CD8-positive, alpha-beta memory T cell (primary cell): ENCODE measurements at regions not wholly inside any gene's neighbourhood (a gene's known extent, or its start where the extent isn't known, plus 50 kb on each side); places are given as distances from the start of the nearest gene placed in this dataset.
A peak's percentile ranks its signal among the peaks of the same experiment; 100 is the strongest.
"Not testable (repeated sequence)": the region's sequence is repeated elsewhere in the genome, so short reads cannot be mapped to it uniquely, and the experiment has no call there.

Experiments used
- CTCF ChIA-PET: fragments of 350-600 bp; sonication (Branson Sonifier 250); formaldehyde crosslinking; loops from one replicate; lab custom pipeline; 2021; ENCODE audit warnings: antibody characterized with exemption; lab: Charles Lee
- POLR2A ChIA-PET: fragments of 350-600 bp; sonication (Branson Sonifier 250); formaldehyde crosslinking; loops from one replicate; lab custom pipeline; 2021; ENCODE audit warnings: antibody characterized with exemption; lab: Charles Lee
- DNase-seq, 5 donors: peaks; one replicate each; pipeline versions ENCODE4 v3.0.0 to v3.0.0-alpha.2; 2020 to 2022; ENCODE audit warnings: mixed read lengths in 1 of 5
- H3K27ac ChIP-seq: one replicate; pipeline ENCODE4 v1.7.0; 2013; ENCODE audit warnings: low read depth, mild to moderate bottlenecking, low read length, moderate library complexity
- H3K27me3 ChIP-seq: 2 replicates; pipeline ENCODE4 v1.7.0; 2013; ENCODE audit warnings: low read length, mild to moderate bottlenecking; ENCODE audit not compliant: insufficient read depth, poor library complexity, severe bottlenecking
- H3K36me3 ChIP-seq: 2 replicates; pipeline ENCODE4 v1.7.0; 2013; ENCODE audit warnings: mild to moderate bottlenecking, low read length, moderate library complexity; ENCODE audit not compliant: insufficient read depth
- H3K4me1 ChIP-seq: 2 replicates; pipeline ENCODE4 v1.7.0; 2013; ENCODE audit warnings: mild to moderate bottlenecking, low read length, moderate library complexity; ENCODE audit not compliant: insufficient read depth
- H3K4me3 ChIP-seq: 2 replicates; pipeline ENCODE4 v1.7.0; 2013; ENCODE audit warnings: mild to moderate bottlenecking, low read length
- H3K9me3 ChIP-seq: 2 replicates; pipeline ENCODE4 v1.7.0; 2013; ENCODE audit warnings: mild to moderate bottlenecking, low read length
- H3K27ac Mint-ChIP-seq, 8 donors: one replicate each; pipeline ENCODE4 v1.8.0; 2020 to 2021; ENCODE audit warnings: mixed read lengths in 8 of 8, mild to moderate bottlenecking in 6 of 8, inconsistent platforms in 3 of 8, moderate library complexity in 3 of 8
- H3K27me3 Mint-ChIP-seq, 2 donors: one replicate each; pipeline ENCODE4 v1.8.0; 2020 to 2021; ENCODE audit warnings: mixed read lengths in 2 of 2, mild to moderate bottlenecking in 1 of 2, moderate library complexity in 1 of 2
- H3K36me3 Mint-ChIP-seq, 3 donors: one replicate each; pipeline ENCODE4 v1.8.0; 2020 to 2021; ENCODE audit warnings: mixed read lengths in 3 of 3, inconsistent platforms in 1 of 3, mild to moderate bottlenecking in 1 of 3
- H3K4me1 Mint-ChIP-seq, 3 donors: one replicate each; pipeline ENCODE4 v1.8.0; 2020 to 2021; ENCODE audit warnings: mixed read lengths in 3 of 3, inconsistent platforms in 1 of 3, mild to moderate bottlenecking in 1 of 3
- H3K4me3 Mint-ChIP-seq, 7 donors: one replicate each; pipeline ENCODE4 v1.8.0; 2020 to 2021; ENCODE audit warnings: mixed read lengths in 7 of 7, mild to moderate bottlenecking in 6 of 7, moderate library complexity in 4 of 7, inconsistent platforms in 2 of 7
- H3K9me3 Mint-ChIP-seq, 5 donors: one replicate each; pipeline ENCODE4 v1.8.0; 2020 to 2022; ENCODE audit warnings: mixed read lengths in 5 of 5, mild to moderate bottlenecking in 3 of 5, moderate library complexity in 2 of 5, inconsistent platforms in 1 of 5

GRCh38 chr14:105705512-105705861 lies 179.1 kb downstream of the TMEM121 start:
- H3K9me3 Mint-ChIP-seq, H3K4me3 Mint-ChIP-seq, H3K27me3 Mint-ChIP-seq, CTCF ChIA-PET, POLR2A ChIA-PET, H3K36me3 Mint-ChIP-seq, H3K9me3 ChIP-seq, H3K27me3 ChIP-seq, H3K4me3 ChIP-seq, H3K36me3 ChIP-seq, H3K27ac Mint-ChIP-seq, H3K27ac ChIP-seq, H3K4me1 ChIP-seq, H3K4me1 Mint-ChIP-seq: not testable (repeated sequence)
- DNase-seq, result peak in 1 of 5 donors; percentile 1

- H3K36me3 ChIP-seq, POLR2A ChIA-PET, H3K4me1 ChIP-seq: not testable (repeated sequence)
Measured at GRCh38 chr14:105705862-105706700, 179.7 kb downstream of the TMEM121 start.

GRCh38 chr14:105706701-105707019 lies 180.3 kb downstream of the TMEM121 start:
- CTCF ChIA-PET, result not testable (repeated sequence)

More at GRCh38 chr14:105705862-105706700, 179.7 kb downstream of the TMEM121 start:
- H3K27me3 ChIP-seq, H3K9me3 Mint-ChIP-seq, H3K4me3 Mint-ChIP-seq, H3K27ac Mint-ChIP-seq, H3K36me3 Mint-ChIP-seq, CTCF ChIA-PET, H3K9me3 ChIP-seq, H3K4me1 Mint-ChIP-seq, H3K27me3 Mint-ChIP-seq, H3K27ac ChIP-seq, H3K4me3 ChIP-seq: not testable (repeated sequence)
- peak in 1 of 5 donors; percentile 46 for DNase-seq

DNA sequence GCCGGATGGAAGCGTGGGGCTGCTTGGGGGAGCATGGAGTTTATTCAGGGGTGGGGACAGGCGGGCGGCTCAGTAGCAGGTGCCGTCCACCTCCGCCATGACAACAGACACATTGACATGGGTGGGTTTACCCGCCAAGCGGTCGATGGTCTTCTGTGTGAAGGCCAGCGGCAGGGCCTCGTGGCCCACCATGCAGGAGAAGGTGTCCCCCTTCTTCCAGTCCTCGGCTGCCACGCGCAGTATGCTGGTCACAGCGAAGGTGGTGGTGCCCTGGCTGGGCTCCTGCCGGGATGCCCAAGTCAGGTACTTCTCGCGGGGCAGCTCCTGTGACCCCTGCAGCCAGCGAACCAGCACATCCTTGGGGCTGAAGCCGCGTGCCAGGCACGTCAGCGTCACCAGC lies 180.7 kb downstream of the TMEM121 start:
- H3K4me1 Mint-ChIP-seq, H3K9me3 Mint-ChIP-seq, H3K4me3 ChIP-seq, H3K36me3 ChIP-seq, H3K36me3 Mint-ChIP-seq, H3K27ac Mint-ChIP-seq, H3K27me3 ChIP-seq, H3K9me3 ChIP-seq, H3K27me3 Mint-ChIP-seq, POLR2A ChIA-PET, H3K27ac ChIP-seq, CTCF ChIA-PET, H3K4me3 Mint-ChIP-seq, H3K4me1 ChIP-seq: not testable (repeated sequence)
- peak in 1 of 5 donors; percentile 47 for DNase-seq

More at GRCh38 chr14:105706701-105707019, 180.3 kb downstream of the TMEM121 start:
- H3K36me3 ChIP-seq, H3K4me1 Mint-ChIP-seq, H3K27me3 ChIP-seq, H3K27me3 Mint-ChIP-seq, POLR2A ChIA-PET, H3K27ac ChIP-seq, H3K36me3 Mint-ChIP-seq, H3K4me3 ChIP-seq, H3K4me1 ChIP-seq, H3K27ac Mint-ChIP-seq, H3K9me3 ChIP-seq, H3K4me3 Mint-ChIP-seq, H3K9me3 Mint-ChIP-seq: not testable (repeated sequence)
- peak in 1 of 5 donors; percentile 30 for DNase-seq

DNA sequence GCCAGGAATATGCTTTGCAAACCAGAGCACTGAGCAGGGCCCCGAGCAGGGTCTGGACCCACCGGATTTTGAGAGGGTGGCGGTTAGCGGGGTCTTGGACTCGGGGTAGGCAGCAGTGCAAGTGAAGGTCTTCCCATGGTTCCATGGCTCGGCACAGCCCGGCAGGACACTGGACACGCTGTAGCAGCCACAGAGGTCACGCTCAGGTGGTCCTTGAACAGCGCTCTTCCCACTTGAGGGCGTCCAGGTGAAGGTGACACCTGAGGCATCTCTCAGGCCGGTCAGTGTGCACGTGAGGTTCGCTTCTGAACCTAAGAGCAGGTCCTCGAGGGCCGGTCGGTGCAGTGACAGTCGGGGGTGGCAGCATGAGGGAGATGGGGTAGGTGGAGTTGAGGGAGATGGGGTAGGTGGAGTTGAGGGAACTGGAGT lies 181.4 kb downstream of the TMEM121 start:
- H3K27me3 ChIP-seq, H3K9me3 Mint-ChIP-seq, H3K36me3 ChIP-seq, H3K36me3 Mint-ChIP-seq, H3K4me1 Mint-ChIP-seq, POLR2A ChIA-PET, H3K4me3 Mint-ChIP-seq, H3K4me1 ChIP-seq, H3K9me3 ChIP-seq, H3K27me3 Mint-ChIP-seq, CTCF ChIA-PET, H3K4me3 ChIP-seq, H3K27ac ChIP-seq: not testable (repeated sequence)
- peak overlapping the region in 1 of 8 donors; percentile 68 for H3K27ac Mint-ChIP-seq
- peak in 1 of 5 donors; percentile 46 for DNase-seq

- H3K4me1 Mint-ChIP-seq, H3K9me3 Mint-ChIP-seq, H3K4me3 Mint-ChIP-seq, H3K9me3 ChIP-seq, H3K27me3 ChIP-seq, H3K27ac ChIP-seq, H3K36me3 ChIP-seq, H3K4me1 ChIP-seq, POLR2A ChIA-PET, H3K4me3 ChIP-seq, H3K27me3 Mint-ChIP-seq, CTCF ChIA-PET, H3K27ac Mint-ChIP-seq, H3K36me3 Mint-ChIP-seq: not testable (repeated sequence)
- DNase-seq, result peak in 1 of 5 donors; percentile 56
Measured at GRCh38 chr14:105708251-105709134, 182.1 kb downstream of the TMEM121 start.

DNA sequence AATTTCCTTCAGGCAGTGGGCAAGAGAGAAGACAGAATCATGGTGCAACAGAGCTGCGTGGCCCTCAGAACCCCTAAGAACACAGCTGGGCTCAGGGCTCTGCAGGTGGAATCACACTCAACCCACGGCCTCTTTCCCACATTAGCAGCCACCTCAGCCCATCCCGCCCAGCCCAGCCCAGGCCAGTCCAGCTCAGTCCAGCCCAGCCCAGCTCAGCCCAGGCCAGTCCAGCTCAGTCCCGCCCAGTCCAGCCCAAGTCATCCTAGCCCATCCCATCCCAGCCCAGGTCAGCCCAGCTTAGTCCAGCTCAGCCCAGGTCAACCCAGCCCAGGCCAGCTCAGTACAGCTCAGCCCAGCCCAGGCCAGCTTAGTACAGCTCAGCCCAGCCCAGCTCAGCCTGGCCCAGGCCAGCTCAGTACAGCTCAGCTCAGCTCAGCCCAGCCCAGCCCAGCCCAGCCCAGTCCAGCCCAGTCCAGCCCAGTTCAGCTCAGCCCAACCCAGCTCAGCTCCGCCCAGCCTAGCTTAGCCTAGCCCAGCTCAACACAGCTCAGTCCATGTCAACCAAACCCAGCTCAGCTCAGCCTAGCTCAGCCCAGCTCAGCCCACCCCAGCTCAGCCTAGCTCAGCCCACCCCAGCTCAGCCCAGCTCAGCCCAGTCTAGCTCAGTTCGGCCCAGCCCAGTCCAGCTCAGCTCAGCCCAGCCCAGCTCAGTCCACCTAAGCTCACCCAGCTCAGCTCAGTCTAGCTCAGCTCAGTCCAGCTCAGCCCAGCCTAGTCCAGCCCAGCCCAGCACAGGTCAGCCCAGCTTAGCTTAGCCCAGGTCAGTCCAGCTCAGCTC lies 183.1 kb downstream of the TMEM121 start:
- H3K4me3 Mint-ChIP-seq, result no peak overlapping the region
- Histone ChIP-seq H3K27ac (no peak overlapping the region), H3K4me3 (no peak overlapping the region), H3K27me3 (no peaks in the 10 kb centered on the region), H3K4me1 (no peaks in the 10 kb centered on the region), H3K9me3 (no peaks in the 10 kb centered on the region), H3K36me3 (no peaks in the 10 kb centered on the region)
- ChIA-PET POLR2A (interaction anchor here (0.5 kb wide), 1 partner anchor 1045 kb away, joined by 5 read pairs; no protein-coding TSS in a partner anchor), CTCF (interaction anchor here (1.4 kb wide), 1 partner anchor 353 kb away, joined by 3 read pairs; no protein-coding TSS in a partner anchor)
- peaks cover 0 to 1% of the 10 kb centered on the region in 2 donors for H3K27me3 Mint-ChIP-seq
- no peak overlapping the region for H3K27ac Mint-ChIP-seq
- H3K9me3 Mint-ChIP-seq, result no peaks in the 10 kb centered on the region
- no peaks in the 10 kb centered on the region for H3K4me1 Mint-ChIP-seq
- peak in 1 of 5 donors; percentile 49 for DNase-seq
- H3K36me3 Mint-ChIP-seq, result no peaks in the 10 kb centered on the region
